ACHN (cell line): ENCODE measurements at regions not wholly inside any gene's neighbourhood (a gene's known extent, or its start where the extent isn't known, plus 50 kb on each side); places are given as distances from the start of the nearest gene placed in this dataset.
"Not testable (repeated sequence)": the region's sequence is repeated elsewhere in the genome, so short reads cannot be mapped to it uniquely, and the experiment has no call there.

Source experiments
- DNase-seq: peaks from one replicate; pipeline ENCODE4 v3.0.0-alpha.2; 2015
- in situ Hi-C: cut with HindIII; loops from 2 replicates; pipeline ENCODE4 v1.10.0; 2017; ENCODE audit warnings: low sequenced_read_pairs, low pct_ligation_motif_present, low pct_unique_long_range_greater_than_20kb

DNA sequence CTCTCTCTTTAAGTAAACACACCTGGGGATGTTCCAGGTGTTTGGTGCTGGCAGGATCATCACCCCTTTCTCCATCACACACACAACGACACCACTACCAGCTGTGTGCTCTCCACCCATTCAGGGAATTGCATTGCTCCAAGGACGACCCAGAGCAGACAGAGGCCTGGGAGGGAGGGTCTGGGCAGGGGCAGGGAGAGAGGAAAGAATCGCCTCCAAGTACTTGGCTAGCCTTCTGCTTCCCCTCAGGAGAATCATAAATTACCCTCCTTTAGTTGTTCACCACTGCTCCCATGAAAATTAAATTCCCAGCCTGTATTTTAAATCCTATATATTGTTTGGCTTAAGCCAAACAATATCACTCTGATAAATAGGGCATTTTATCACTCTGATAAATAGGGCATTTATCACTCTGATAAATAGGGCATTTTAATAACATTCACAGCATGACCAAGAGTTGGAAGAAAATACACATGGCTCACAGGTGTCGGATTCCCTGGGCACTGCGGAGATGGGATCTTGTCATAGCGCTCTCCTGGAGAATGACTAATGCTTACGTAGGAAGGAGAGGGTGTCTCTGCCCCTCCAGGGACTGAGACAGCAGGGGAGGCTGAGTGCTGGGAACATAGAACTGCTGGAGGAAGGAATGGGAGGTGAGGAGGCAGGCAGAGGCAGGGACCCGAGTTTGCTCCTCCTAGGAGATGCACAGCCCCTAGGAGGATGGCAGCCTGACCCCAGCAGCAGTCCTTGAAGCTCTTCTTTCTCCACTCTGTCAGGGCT, 673.6 kb downstream of the HS3ST4 start:
- no peak for DNase-seq
- in situ Hi-C loops: no loop called here

DNA sequence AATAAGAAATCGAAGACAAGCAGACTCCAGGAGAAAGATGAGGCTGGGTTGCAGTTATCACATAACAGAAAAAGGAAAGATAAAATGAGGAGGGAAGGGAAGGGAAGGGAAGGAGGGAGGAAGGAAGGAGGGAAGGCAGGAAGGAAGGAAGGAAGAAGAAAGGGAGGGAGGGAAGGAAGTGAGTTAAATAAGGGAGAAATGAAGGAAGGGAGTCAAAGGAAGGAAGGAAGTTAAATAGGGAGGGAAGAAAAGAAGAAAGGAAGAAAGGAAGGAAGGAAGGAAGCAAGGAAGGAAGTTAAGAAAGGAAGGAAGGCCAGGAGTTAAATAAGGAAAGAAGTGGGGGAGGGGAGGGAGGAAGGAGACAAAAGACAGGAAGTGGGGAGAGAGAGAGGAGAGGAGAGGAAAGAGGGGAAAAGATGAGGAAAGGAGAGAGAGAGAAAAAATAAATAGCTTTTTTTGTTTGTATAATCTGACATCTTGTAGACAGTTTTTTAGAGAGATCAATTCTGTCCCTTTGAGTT, 679.6 kb downstream of the HS3ST4 start:
- no peak for DNase-seq
- in situ Hi-C loops: no loop called here

DNA sequence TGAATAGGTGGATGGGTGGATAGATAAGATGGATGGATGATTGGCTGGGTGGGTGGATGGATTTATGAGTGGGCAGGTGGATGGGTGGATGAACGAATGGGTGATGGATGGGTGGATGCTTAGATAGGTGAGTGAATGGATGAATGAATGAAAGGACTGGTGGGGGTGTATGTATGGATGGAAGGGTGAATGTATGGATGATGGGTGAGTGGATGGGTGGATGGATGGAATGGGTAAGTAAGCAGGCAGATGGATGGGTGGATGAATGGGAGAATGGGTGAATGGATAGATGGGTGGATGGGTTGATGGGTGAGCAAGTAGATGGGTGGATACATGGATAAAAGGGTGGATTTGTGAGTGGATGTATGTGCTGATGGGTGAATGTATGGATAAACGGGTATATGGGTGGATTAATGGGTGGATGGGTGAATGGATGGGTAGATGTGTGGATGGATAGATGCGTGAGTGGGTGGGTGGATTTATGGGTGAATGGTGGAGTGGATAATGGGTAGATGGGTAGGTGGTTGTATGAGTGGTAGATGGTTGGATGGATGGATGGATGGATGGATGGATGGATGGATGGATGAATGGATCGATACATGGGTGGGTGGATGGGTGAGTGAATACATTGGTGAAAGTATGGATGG, 682.6 kb downstream of the HS3ST4 start:
- in situ Hi-C loops: no loop called here
- no peak for DNase-seq

DNA sequence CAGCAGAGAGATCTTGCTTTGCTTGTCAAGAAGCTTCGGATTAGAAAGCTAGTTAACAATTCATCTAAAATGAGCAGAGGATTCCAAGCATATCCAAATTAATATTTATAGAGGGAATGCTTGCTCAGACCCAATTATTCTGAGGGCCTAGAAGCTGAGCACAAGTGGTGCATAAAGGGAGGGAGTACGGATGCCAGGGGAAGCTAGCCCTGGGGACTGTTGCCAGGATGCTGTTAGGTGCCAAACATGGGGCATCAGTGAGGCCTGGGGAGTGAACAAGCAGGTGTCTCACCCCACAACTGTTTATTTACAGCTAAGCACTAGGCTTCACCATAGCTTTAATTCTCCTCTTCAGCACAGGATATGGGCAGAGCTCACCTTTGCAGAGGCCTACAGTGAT, 684.1 kb upstream of the C16orf82 start:
- in situ Hi-C loops: no loop called here
- no peak for DNase-seq

DNA sequence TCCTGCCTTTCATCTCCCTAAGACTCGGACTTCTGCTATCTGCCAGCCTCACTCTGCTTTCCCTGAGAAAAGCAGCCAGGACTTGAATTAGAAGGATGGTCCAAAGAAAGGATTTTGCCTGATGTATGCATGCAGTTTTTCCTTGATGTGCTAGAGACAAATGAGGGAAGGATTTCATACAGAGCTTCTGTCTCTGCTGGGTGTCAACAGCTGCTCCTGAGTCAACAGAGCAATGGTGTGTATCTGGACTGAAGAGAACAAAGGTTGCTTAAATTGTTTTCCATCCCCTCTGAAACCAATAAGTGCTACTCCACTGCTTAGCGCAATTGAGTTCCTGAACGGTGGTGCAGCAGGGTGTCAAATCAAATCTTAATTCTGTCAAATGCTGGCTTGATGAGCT, 680.6 kb upstream of the C16orf82 start:
- no peak for DNase-seq
- in situ Hi-C loops: no loop called here

DNA sequence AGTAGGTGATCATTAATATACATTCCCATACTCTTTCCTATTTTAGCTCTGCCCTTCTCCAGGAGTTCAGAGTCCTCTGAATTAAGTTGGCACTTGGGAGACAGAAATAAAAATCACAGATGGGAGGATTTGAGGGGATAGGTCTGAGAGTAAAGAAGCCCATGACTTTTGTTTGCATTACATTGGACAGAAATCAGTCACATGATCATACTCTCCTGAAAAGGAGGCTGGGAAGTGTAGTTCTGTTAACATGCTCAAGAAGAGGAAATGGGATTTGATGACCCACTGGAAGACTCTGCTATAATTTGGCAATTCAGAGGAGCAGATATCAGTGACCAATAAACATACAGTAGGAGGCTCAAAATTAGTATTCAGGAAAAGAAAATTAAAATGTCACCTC, 674.9 kb upstream of the C16orf82 start:
- no peak for DNase-seq
- in situ Hi-C loops: no loop called here

DNA sequence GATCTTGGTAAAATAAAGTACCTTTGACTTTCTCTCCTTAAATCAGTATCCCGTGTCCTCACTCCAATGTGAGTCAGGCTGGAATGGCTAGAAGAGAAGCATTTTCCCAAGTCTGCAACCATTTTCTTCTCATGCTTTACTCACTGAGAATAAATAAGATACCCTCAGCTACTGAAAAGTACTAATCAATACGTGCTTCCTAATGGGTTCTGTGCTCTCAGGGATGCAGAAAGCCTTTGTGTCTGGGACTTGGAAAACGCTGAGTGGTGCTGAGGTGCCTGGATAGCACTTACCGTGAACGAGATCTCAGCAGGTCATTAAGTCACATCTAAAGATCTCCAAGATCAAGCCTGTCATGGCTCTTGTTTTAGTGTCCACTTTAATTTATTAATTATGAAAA, 672.3 kb upstream of the C16orf82 start:
- DNase-seq: no peak
- in situ Hi-C loops: no loop called here

DNA sequence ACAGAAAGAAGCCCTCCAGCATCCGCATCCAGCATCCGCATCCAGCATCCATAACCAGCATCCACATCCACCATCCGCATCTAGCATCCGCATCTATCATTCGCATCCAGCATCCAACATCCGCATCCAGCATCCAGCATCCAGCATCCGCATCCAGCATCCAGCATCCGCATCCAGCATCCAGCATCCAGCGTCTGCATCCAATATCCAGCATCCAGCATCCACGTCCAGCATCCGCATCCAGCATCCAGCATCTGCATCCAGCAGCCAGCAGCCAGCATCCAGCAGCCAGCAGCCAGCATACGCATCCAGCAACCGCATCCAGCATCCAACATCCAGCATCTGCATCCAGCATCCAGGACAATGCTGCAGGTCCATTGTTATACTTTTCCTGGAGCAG, 671.0 kb upstream of the C16orf82 start:
- in situ Hi-C loops: no loop called here
- DNase-seq: no peak

DNA sequence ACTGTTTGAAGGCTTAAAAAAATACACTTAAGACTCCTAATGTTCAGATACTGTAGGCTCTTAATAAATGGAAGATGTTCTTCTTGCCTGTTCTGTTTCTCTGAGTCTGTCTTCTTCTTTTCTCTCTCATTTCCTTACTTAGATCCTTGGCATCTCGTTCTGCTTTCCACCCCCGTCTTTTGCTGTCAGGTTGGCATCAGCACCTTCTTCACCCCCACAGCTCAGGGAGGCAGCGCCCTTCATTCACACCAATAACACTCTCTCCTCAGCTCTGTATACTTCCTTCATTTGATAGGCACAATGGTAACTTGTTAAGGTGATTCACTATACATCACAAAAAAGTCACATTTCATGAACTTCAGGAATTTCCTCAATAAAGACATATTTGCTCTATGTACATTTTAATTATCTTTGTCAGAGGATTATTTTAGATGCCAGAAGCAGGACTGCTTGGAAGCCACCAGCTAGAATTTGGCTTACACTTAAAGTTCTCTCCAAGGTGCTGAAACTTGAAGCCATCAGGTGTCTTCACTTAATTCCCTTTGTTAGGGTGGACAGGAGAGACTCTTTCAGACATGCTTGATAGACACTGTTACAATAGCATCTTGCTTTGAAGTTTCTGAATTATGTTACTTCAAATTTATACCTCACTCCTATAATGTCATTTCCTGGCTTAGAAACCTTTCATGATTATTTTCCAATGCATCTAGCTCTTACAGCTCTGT, 670.1 kb upstream of the C16orf82 start:
- in situ Hi-C loops: no loop called here
- no peak for DNase-seq

DNA sequence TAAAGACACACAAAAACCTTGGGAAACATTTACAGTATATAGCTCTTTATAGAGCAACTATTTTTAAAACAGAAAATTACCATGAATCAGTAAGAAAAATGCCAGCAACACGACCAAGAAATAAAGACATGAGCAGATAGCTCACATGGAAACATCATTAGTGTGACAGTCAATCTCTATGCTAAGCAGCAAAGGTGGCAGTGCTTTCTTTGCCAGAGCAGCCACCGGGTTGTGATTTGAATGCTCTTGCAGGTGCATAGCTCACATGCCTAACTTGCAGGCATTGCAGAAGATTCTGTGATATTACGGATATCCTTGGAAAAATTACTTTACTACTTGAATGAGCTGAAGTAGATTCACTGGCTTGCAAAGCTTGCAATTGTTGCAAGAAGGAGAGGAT, 652.9 kb upstream of the C16orf82 start:
- no peak for DNase-seq
- in situ Hi-C loops: no loop called here

DNA sequence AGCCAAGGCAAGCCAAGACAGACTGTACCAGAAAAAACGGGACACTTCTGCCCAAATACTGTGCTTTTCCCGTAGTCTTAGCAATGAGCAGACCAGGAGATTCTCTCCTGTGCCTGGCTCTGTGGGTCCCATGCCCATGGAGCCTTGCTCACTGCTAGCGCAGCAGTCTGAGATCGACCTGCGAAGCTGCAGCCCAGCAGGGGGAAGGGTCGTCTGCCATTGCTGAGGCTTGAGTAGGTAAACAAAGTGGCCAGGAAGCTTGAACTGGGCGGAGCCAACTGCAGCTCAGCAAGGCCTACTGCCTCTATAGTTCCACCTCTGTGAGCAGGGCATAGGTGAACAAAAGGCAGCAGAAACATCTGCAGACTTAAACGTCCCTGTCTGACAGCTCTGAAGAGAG, 647.3 kb upstream of the C16orf82 start:
- in situ Hi-C loops, DNase-seq: not testable (repeated sequence)

DNA sequence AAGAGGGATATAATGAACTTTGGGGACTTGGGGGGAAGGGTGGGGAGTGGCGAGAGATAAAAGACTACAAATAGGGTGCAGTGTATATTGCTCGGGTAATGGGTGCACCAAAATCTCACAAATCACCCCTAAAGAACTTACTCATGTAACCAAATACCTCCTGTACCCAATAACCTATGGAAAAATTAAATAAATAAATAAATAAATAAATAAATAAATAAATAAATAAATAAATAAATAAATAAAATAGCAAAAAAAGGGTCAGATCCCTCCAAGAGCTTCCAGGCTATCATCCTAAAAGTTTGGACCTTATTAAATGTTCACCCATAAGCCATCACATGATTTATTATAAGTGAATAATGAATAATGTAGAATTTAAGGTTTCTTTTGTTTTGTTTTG, 636.1 kb upstream of the C16orf82 start:
- in situ Hi-C loops: no loop called here
- no peak for DNase-seq

DNA sequence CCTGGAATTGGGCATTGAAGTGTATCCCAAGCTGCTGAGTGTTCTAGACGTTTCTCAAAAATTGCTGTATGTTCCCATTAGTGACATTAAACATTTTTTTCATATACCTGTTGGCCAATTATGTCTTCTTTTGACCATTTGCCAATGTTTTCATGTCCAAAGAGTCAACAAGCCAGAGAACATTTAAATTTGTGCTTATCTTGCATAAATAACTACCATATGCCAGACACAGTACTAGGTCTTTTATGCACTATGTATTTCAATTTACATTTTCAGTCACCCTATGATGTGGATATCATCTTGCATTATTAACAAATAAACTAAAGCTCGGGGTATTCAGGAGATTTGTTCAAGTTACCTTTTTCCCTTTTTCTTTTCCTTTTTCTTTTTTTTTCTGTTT, 632.9 kb upstream of the C16orf82 start:
- DNase-seq: no peak
- in situ Hi-C loops: no loop called here

DNA sequence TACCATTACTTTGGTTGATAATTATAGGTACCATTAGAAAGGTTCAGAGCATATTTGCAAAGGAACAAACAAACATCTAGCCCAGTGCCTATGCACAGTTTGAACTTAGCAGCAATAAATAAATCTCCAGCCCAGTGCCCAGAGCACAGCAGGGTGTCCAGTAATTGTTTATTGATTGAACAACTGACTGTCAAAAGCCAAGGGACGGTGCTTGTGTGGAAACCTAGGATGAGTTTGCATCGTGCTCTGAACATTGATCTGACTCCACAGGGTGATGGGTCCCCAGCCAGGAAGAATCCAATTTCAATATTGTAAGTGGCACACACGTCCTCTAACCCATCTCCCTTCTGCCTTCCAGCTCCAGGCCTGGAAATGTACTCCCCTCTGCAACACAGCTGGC, 625.5 kb upstream of the C16orf82 start:
- DNase-seq: no peak
- in situ Hi-C loops: no loop called here

DNA sequence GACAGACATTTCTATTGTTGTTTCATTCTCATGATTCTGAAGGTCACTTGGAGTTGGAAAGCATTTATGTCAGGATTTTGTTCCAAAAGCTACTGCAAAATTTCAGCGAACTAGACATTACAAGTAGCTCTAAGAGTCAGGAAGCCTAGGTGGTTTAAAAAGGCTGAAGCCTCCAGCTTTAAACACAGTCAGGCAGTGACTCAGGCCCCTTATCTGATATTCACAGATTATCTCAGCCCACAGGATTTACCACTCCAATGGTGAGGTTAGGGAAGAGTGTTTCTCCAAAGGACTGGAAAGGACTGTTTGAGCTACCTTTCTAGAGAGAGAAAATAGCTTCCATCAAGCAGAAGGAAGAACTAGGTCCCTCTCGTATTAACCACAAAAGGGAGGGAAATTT, 624.4 kb upstream of the C16orf82 start:
- in situ Hi-C loops: no loop called here

DNA sequence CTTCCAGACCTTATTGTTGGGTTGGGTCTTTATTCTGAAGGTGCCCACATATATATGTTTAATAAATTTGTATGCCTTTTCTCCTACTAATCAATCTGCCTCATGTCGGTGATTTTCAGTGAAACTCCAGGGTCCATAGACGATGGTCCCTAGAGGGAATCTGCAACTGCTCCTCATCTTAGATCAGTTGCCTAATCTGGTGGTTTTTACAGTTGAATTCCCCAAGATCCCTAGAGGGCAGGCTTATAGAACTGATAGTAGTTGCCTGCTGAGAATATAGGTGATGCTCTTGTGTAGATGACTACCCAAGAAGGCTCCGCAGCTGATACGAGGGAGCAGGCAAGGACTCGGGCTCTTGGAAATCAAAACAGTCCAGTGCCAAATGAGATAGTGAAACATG, 619.2 kb upstream of the C16orf82 start:
- no peak for DNase-seq
- in situ Hi-C loops: no loop called here

More for the DNA sequence above, 624.4 kb upstream of the C16orf82 start:
- DNase-seq: no peak

DNA sequence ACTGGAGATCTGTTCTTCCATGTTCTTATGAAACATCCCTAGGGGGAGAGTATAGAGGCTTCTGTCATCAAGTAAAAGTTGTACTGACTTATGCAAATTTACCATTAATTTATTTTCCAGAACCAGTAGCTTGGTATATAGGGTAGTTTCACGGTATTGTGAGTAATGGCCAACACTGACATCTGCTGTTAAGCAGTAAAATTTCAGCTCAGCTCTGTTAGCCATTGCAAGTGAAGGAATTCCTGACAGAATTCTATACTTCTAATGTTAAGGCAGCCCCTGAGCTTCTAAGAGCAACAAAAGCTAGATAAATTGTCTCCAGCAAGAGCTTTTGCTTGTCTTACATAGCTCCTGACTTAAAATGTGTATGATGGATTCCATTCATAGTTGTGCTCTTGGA, 613.5 kb upstream of the C16orf82 start:
- DNase-seq: peak; percentile 9
- in situ Hi-C loops: no loop called here

DNA sequence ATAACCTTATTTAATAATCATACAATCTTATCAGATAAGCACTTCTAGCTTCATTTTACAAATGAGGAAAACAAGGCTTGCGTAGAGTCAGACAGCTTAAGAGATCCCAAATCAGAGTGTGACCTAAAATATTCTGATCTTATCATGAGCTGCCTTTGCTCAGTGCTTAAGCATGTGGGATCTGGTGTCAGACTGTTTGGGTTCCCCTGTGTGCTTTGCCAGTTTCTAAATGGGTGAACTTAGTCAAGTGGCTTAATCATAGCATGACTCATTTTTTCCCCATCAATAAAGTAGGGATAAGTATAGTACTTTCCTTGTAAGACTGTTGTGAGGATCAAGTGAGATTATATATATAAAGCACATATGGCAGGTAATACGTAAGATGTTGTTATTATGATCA, 612.6 kb upstream of the C16orf82 start:
- in situ Hi-C loops: no loop called here

DNA sequence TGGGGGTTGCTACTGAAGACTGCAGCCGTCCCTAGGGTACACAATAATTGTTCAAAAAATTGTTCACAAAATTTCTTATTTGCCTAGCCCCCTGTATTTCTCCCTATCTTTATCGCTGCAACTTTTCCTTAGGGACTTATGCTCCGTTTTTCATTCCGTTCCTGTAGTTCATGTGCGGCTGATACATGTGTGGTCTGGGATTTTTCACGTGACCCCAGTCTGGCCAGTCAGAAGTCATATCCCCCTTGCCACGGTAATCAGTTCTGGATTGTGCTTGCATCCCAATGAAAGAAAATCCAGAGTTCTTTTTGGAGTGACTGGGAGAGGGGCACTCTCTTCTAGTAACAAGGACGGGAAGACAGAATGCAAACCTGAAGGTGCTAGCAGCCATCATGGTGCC, 610.7 kb upstream of the C16orf82 start:
- in situ Hi-C loops: no loop called here
- no peak for DNase-seq

More for the DNA sequence above, 612.6 kb upstream of the C16orf82 start:
- no peak for DNase-seq
